Gastrocnemius medialis (tissue), 4 donors: ENCODE measurements at regions not wholly inside any gene's neighbourhood (a gene's known extent, or its start where the extent isn't known, plus 50 kb on each side); places are given as distances from the start of the nearest gene placed in this dataset.

Experiments used
- POLR2A ChIP-seq, 2 donors: fragments of 450-650 bp; IDR thresholded peaks; one replicate each; pipeline ENCODE4 v1.6.1; 2017; ENCODE audit warnings: antibody characterized with exemption in 2 of 2, mild to moderate bottlenecking in 2 of 2, moderate library complexity in 2 of 2
- TF ChIP-seq, protein P1 (sequence below), 5 experiments: fragments of 450-650 bp in 3 of 5; fragments of 200-600 bp in 2 of 5; sonication (generic) in 2 of 5; IDR thresholded peaks in 4 of 5; conservative IDR thresholded peaks in 1 of 5; 1 replicate in 4 of 5; 2 replicates in 1 of 5; pipeline ENCODE4 v1.5.1; 2016 to 2019; ENCODE audit warnings: antibody characterized with exemption in 5 of 5, mild to moderate bottlenecking in 3 of 5, moderate library complexity in 3 of 5

DNA sequence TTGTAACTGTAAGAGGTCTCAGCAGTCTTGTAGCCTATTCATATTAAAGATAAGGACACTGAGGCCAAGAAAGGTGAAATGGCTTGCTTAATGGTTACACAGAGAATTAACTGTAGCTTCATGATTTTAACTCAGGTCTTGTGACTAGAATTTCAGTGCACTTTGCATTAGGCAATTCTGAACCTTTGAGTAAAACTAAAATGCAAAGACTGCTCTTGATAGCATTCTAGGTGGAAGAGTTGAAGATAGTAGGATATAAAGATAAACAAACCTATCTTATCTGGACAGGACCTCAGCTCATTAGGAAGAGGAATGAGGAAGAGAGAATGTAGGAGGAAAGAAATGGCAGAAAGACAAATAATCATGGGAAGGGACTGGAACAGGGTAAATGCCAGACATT is 68.6 kb upstream of the RGL1 start:
- TF ChIP-seq, protein P1, sequence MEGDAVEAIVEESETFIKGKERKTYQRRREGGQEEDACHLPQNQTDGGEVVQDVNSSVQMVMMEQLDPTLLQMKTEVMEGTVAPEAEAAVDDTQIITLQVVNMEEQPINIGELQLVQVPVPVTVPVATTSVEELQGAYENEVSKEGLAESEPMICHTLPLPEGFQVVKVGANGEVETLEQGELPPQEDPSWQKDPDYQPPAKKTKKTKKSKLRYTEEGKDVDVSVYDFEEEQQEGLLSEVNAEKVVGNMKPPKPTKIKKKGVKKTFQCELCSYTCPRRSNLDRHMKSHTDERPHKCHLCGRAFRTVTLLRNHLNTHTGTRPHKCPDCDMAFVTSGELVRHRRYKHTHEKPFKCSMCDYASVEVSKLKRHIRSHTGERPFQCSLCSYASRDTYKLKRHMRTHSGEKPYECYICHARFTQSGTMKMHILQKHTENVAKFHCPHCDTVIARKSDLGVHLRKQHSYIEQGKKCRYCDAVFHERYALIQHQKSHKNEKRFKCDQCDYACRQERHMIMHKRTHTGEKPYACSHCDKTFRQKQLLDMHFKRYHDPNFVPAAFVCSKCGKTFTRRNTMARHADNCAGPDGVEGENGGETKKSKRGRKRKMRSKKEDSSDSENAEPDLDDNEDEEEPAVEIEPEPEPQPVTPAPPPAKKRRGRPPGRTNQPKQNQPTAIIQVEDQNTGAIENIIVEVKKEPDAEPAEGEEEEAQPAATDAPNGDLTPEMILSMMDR (IDR thresholded peaks at IDR 0.05 in 4 of 5, conservative IDR thresholded peaks at IDR 0.05 in 1 of 5) = no peak
- TF ChIP-seq POLR2A (IDR thresholded peaks at IDR 0.05) = no peak
